GM12872 (cell line): ENCODE measurements at regions not wholly inside any gene's neighbourhood (a gene's known extent, or its start where the extent isn't known, plus 50 kb on each side); places are given as distances from the start of the nearest gene placed in this dataset.

Experiments used
- CTCF ChIP-seq: IDR thresholded peaks from 3 replicates; pipeline ENCODE4 v1.5.1; 2011; ENCODE audit warnings: low read depth, mild to moderate bottlenecking, low read length, moderate library complexity; ENCODE audit not compliant: insufficient read depth

- TF ChIP-seq CTCF: no peak
These were observed 249.1 kb upstream of the NR4A3 start for GRCh38 chr9:99572567-99572966.

DNA sequence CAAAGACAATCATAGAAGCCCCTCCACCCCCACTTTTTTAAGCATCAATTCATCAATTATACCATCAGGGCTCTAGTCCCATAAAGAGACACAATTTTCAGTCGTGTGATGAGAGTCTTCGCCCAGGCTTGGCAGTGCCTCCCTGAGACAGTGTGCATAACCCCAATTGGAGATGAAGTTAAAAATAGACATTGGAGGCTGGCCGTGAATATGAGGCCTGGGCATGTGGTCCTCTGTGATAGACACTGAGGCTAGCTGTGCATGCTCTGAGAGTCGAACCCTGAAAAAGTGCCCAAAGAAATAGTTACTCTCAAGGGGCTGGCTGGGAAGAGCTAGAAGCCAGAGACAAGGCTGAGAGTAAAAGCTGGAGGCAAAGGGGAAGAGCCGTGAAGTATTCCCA, 248.6 kb upstream of the NR4A3 start:
- TF ChIP-seq CTCF: no peak

DNA sequence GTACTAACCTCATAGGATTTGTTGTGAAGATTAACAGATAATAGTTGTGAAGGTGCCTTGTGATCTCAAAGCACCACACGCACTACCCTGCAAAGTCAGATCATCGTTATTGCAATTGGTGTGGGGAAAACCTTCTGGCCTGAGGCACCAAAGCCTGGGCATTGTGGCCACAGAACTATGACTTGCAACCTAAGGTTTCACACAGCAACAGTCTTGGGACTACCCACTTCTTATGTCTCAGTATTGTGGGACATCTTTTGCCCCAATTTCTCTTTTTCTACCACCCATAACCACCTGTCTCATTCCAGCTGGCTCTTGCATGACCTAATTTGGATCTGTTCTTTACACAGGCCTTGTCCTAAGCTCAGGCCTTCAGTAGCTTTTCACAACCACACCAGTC, 247.8 kb upstream of the NR4A3 start:
- no peak for TF ChIP-seq CTCF

- no peak for TF ChIP-seq CTCF
These were observed 245.7 kb upstream of the NR4A3 start for GRCh38 chr9:99576002-99576401.

DNA sequence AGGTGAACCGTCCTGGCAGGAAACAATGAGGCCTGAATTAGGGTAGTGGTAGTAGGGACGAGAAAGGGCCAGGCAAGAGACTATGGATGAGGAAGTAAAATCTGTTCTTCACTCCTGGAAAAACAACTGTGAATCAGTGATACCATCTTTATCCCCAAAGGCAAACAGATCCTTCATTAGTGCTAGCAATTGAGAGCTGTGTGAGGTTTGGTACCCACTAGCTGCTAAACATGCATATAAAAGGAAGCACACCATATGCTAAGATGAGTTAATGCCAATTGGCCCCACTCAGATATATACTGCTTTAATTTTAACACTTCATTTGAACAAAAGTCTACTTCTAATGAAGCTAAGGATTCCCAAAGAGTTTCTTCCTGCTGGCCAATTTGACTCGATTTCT, 244.8 kb upstream of the NR4A3 start:
- TF ChIP-seq CTCF: no peak

GRCh38 chr9:99577351-99577750, 244.3 kb upstream of the NR4A3 start:
- TF ChIP-seq CTCF: no peak

GRCh38 chr9:99578666-99579065, 243.0 kb upstream of the NR4A3 start:
- TF ChIP-seq CTCF: no peak

DNA sequence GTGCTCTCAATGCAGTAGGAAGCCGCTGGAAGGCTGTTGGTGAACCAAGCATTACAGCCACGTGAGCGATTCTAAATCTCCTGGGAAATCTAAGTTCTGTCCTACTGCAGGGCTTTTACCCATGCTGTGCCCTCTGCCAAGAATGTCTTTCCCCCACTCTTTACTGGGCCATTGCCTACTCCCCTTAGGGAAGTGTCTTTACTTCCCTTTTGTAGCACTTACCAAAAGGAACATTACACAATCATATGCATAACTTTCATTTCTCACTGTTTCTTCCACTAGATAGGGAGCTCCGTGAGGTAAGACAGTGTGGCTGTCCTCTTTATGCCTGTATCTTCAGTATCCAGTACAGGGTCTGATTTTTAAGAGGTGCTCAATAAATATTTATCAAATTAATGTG, 241.7 kb upstream of the NR4A3 start:
- no peak for TF ChIP-seq CTCF
